ENCODE measurements at regions not wholly inside any gene's neighbourhood (a gene's known extent, or its start where the extent isn't known, plus 50 kb on each side); places are given as distances from the start of the nearest gene placed in this dataset.
A peak's percentile ranks its signal among the peaks of the same experiment; 100 is the strongest.

- ATAC-seq, result no peak
- Mint-ChIP-seq H3K27ac (no peak overlapping the region), H3K27me3 (peaks cover 47% of the 10 kb centered on the region), H3K4me3 (no peak overlapping the region), H3K4me1 (peaks cover 8% of the 10 kb centered on the region), H3K36me3 (ENCODE audit: low read depth) (peaks cover 2% of the 10 kb centered on the region)
- no peak for DNase-seq
- no peaks in the 10 kb centered on the region for H3K9me3 ChIP-seq (ENCODE audit: control insufficient read depth, low read length, poor library complexity, severe bottlenecking)
These were observed 181.8 kb upstream of the MYL2 start for GRCh38 chr12:111102102-111102739.

GRCh38 chr12:111101003-111101402, 180.6 kb upstream of the MYL2 start:
- Mint-ChIP-seq H3K4me1 (peaks cover 8% of the 10 kb centered on the region), H3K27ac (no peak overlapping the region), H3K36me3 (ENCODE audit: low read depth) (no peaks in the 10 kb centered on the region), H3K4me3 (no peak overlapping the region), H3K27me3 (peaks cover 39% of the 10 kb centered on the region)
- DNase-seq, result no peak
- no peak for ATAC-seq
- H3K9me3 ChIP-seq (ENCODE audit: control insufficient read depth, low read length, poor library complexity, severe bottlenecking), result no peaks in the 10 kb centered on the region

GRCh38 chr12:111100554-111100953, 180.2 kb upstream of the MYL2 start:
- Mint-ChIP-seq H3K27me3 (peaks cover 39% of the 10 kb centered on the region), H3K4me1 (peaks cover 8% of the 10 kb centered on the region), H3K36me3 (ENCODE audit: low read depth) (no peaks in the 10 kb centered on the region), H3K4me3 (no peak overlapping the region), H3K27ac (no peak overlapping the region)
- no peaks in the 10 kb centered on the region for H3K9me3 ChIP-seq (ENCODE audit: control insufficient read depth, low read length, poor library complexity, severe bottlenecking)
- ATAC-seq, result no peak
- DNase-seq, result no peak

GRCh38 chr12:111100003-111100402, 179.6 kb upstream of the MYL2 start:
- H3K27ac Mint-ChIP-seq, result peak overlapping the region; percentile 67
- peaks cover 35% of the 10 kb centered on the region for H3K27me3 Mint-ChIP-seq
- DNase-seq (no peak), ATAC-seq (no peak)
- peaks cover 8% of the 10 kb centered on the region for H3K4me1 Mint-ChIP-seq
- no peaks in the 10 kb centered on the region for H3K36me3 Mint-ChIP-seq (ENCODE audit: low read depth)
- no peaks in the 10 kb centered on the region for H3K9me3 ChIP-seq (ENCODE audit: control insufficient read depth, low read length, poor library complexity, severe bottlenecking)
- peak overlapping the region; percentile 68 for H3K4me3 Mint-ChIP-seq

GRCh38 chr12:111099186-111099585, 178.8 kb upstream of the MYL2 start:
- no peak for ATAC-seq
- Mint-ChIP-seq H3K4me1 (peaks cover 8% of the 10 kb centered on the region), H3K4me3 (no peak overlapping the region), H3K27ac (no peak overlapping the region), H3K36me3 (ENCODE audit: low read depth) (no peaks in the 10 kb centered on the region), H3K27me3 (peaks cover 34% of the 10 kb centered on the region)
- H3K9me3 ChIP-seq (ENCODE audit: control insufficient read depth, low read length, poor library complexity, severe bottlenecking), result no peaks in the 10 kb centered on the region
- DNase-seq, result no peak

- no peak for ATAC-seq
- no peak overlapping the region for H3K4me3 Mint-ChIP-seq
- no peak overlapping the region for H3K27ac Mint-ChIP-seq
- no peaks in the 10 kb centered on the region for H3K9me3 ChIP-seq (ENCODE audit: control insufficient read depth, low read length, poor library complexity, severe bottlenecking)
- peaks cover 14% of the 10 kb centered on the region for H3K4me1 Mint-ChIP-seq
- DNase-seq, result no peak
- peaks cover 3% of the 10 kb centered on the region for H3K36me3 Mint-ChIP-seq (ENCODE audit: low read depth)
- peaks cover 26% of the 10 kb centered on the region for H3K27me3 Mint-ChIP-seq
These were observed 174.0 kb upstream of the MYL2 start for GRCh38 chr12:111094157-111095010.

GRCh38 chr12:111093428-111094142, 173.2 kb upstream of the MYL2 start:
- Mint-ChIP-seq H3K4me1 (peaks cover 10% of the 10 kb centered on the region), H3K27me3 (peaks cover 20% of the 10 kb centered on the region), H3K4me3 (peak overlapping the region; percentile 57), H3K27ac (no peak overlapping the region), H3K36me3 (ENCODE audit: low read depth) (peaks cover 3% of the 10 kb centered on the region)
- DNase-seq (no peak), ATAC-seq (peak; percentile 81)
- H3K9me3 ChIP-seq (ENCODE audit: control insufficient read depth, low read length, poor library complexity, severe bottlenecking), result no peaks in the 10 kb centered on the region

- H3K27me3 Mint-ChIP-seq, result peaks cover 24% of the 10 kb centered on the region
- H3K36me3 Mint-ChIP-seq (ENCODE audit: low read depth), result peaks cover 3% of the 10 kb centered on the region
- no peak overlapping the region for H3K4me3 Mint-ChIP-seq
- peaks cover 10% of the 10 kb centered on the region for H3K4me1 Mint-ChIP-seq
- H3K27ac Mint-ChIP-seq, result no peak overlapping the region
- DNase-seq (no peak), ATAC-seq (no peak)
- H3K9me3 ChIP-seq (ENCODE audit: control insufficient read depth, low read length, poor library complexity, severe bottlenecking), result no peaks in the 10 kb centered on the region
These were observed 170.7 kb upstream of the MYL2 start for GRCh38 chr12:111091051-111091450.

- H3K27me3 Mint-ChIP-seq, result peaks cover 33% of the 10 kb centered on the region
- H3K27ac Mint-ChIP-seq, result peak overlapping the region; percentile 37
- H3K4me1 Mint-ChIP-seq, result peaks cover 10% of the 10 kb centered on the region
- no peak for DNase-seq
- no peaks in the 10 kb centered on the region for H3K9me3 ChIP-seq (ENCODE audit: control insufficient read depth, low read length, poor library complexity, severe bottlenecking)
- H3K4me3 Mint-ChIP-seq, result peak overlapping the region; percentile 22
- peaks cover 3% of the 10 kb centered on the region for H3K36me3 Mint-ChIP-seq (ENCODE audit: low read depth)
- ATAC-seq, result no peak
These were observed 169.2 kb upstream of the MYL2 start for GRCh38 chr12:111089616-111090015.

GRCh38 chr12:111088409-111088808, 168.0 kb upstream of the MYL2 start:
- DNase-seq, result no peak
- ATAC-seq, result no peak
- H3K9me3 ChIP-seq (ENCODE audit: control insufficient read depth, low read length, poor library complexity, severe bottlenecking), result no peaks in the 10 kb centered on the region
- H3K27ac Mint-ChIP-seq, result no peak overlapping the region
- H3K27me3 Mint-ChIP-seq, result peaks cover 34% of the 10 kb centered on the region
- H3K4me3 Mint-ChIP-seq, result no peak overlapping the region
- peaks cover 6% of the 10 kb centered on the region for H3K36me3 Mint-ChIP-seq (ENCODE audit: low read depth)
- peaks cover 6% of the 10 kb centered on the region for H3K4me1 Mint-ChIP-seq

GRCh38 chr12:111086947-111087700, 166.7 kb upstream of the MYL2 start:
- Mint-ChIP-seq H3K4me3 (no peak overlapping the region), H3K4me1 (peaks cover 4% of the 10 kb centered on the region), H3K27me3 (peaks cover 47% of the 10 kb centered on the region), H3K36me3 (ENCODE audit: low read depth) (peaks cover 9% of the 10 kb centered on the region), H3K27ac (no peak overlapping the region)
- DNase-seq (no peak), ATAC-seq (no peak)
- no peaks in the 10 kb centered on the region for H3K9me3 ChIP-seq (ENCODE audit: control insufficient read depth, low read length, poor library complexity, severe bottlenecking)

GRCh38 chr12:111085096-111085495, 164.7 kb upstream of the MYL2 start:
- H3K9me3 ChIP-seq (ENCODE audit: control insufficient read depth, low read length, poor library complexity, severe bottlenecking), result no peaks in the 10 kb centered on the region
- no peak overlapping the region for H3K4me3 Mint-ChIP-seq
- no peak overlapping the region for H3K27ac Mint-ChIP-seq
- H3K4me1 Mint-ChIP-seq, result peaks cover 4% of the 10 kb centered on the region
- DNase-seq (no peak), ATAC-seq (no peak)
- H3K36me3 Mint-ChIP-seq (ENCODE audit: low read depth), result peaks cover 13% of the 10 kb centered on the region
- peaks cover 63% of the 10 kb centered on the region for H3K27me3 Mint-ChIP-seq

GRCh38 chr12:111084605-111085004, 164.2 kb upstream of the MYL2 start:
- Mint-ChIP-seq H3K36me3 (ENCODE audit: low read depth) (peaks cover 11% of the 10 kb centered on the region), H3K27me3 (peaks cover 62% of the 10 kb centered on the region), H3K4me3 (no peak overlapping the region), H3K4me1 (peaks cover 4% of the 10 kb centered on the region), H3K27ac (no peak overlapping the region)
- no peak for ATAC-seq
- DNase-seq, result no peak
- H3K9me3 ChIP-seq (ENCODE audit: control insufficient read depth, low read length, poor library complexity, severe bottlenecking), result no peaks in the 10 kb centered on the region

Data from T-helper 17 cell (primary cell).